Gastroesophageal sphincter (tissue), 3 donors: ENCODE measurements at regions not wholly inside any gene's neighbourhood (a gene's known extent, or its start where the extent isn't known, plus 50 kb on each side); places are given as distances from the start of the nearest gene placed in this dataset.

Experiments used
- CTCF ChIP-seq, 4 experiments: fragments of 200-600 bp in 2 of 4; fragments of 450-650 bp in 2 of 4; sonication (generic) in 1 of 4; IDR thresholded peaks; one replicate each; pipeline ENCODE4 v1.5.1; 2017 to 2019; ENCODE audit warnings: antibody characterized with exemption in 4 of 4, mild to moderate bottlenecking in 2 of 4, moderate library complexity in 2 of 4
- EP300 ChIP-seq: sonication (generic); formaldehyde crosslinking; IDR thresholded peaks from one replicate; pipeline ENCODE4 v1.6.1; 2017; ENCODE audit warnings: antibody characterized with exemption, mild to moderate bottlenecking
- POLR2A ChIP-seq, 2 donors: fragments of 450-650 bp; IDR thresholded peaks; one replicate each; pipeline ENCODE4 v1.6.1; 2017; ENCODE audit warnings: antibody characterized with exemption in 2 of 2, mild to moderate bottlenecking in 2 of 2, moderate library complexity in 1 of 2
- POLR2AphosphoS5 ChIP-seq: sonication (generic); formaldehyde crosslinking; IDR thresholded peaks from one replicate; pipeline ENCODE4 v1.6.1; 2017; ENCODE audit warnings: antibody characterized with exemption

- TF ChIP-seq POLR2AphosphoS5 (no peak), POLR2A (IDR thresholded peaks at IDR 0.05) (no peak), CTCF (IDR thresholded peaks at IDR 0.05) (no peak), EP300 (no peak)
Observed at GRCh38 chr5:66333192-66333591, 189.1 kb downstream of the SREK1 start.
